ENCODE measurements at regions not wholly inside any gene's neighbourhood (a gene's known extent, or its start where the extent isn't known, plus 50 kb on each side); places are given as distances from the start of the nearest gene placed in this dataset.

GRCh38 chr19:28049875-28050274 lies 1163.1 kb downstream of the UQCRFS1 start:
- DNase-seq (ENCODE audit: insufficient read length, low spot score), result no peak
- no peak for TF ChIP-seq TAF1 (IDR thresholded peaks at IDR 0.05; ENCODE audit: low read depth, low read length)
- no peak for TF ChIP-seq POU2F2 (IDR thresholded peaks at IDR 0.05; ENCODE audit: low read depth, low read length)
- no peak for TF ChIP-seq POLR2AphosphoS5 (IDR thresholded peaks at IDR 0.05; ENCODE audit: low read depth, low read length)
- TF ChIP-seq PAX5 (IDR thresholded peaks at IDR 0.05; ENCODE audit: insufficient read depth, low read length, severe bottlenecking), result no peak
- TF ChIP-seq SPI1 (IDR thresholded peaks at IDR 0.05; ENCODE audit: low read depth, low read length), result no peak
- TF ChIP-seq POLR2A (IDR thresholded peaks at IDR 0.05; ENCODE audit: low read depth, low read length), result no peak
- FAIRE-seq, result no peak

- TF ChIP-seq POLR2A (IDR thresholded peaks at IDR 0.05; ENCODE audit: low read depth, low read length), result no peak
- FAIRE-seq (no peak), DNase-seq (ENCODE audit: insufficient read length, low spot score) (no peak)
Measured at GRCh38 chr19:28046932-28047331, 1166.0 kb downstream of the UQCRFS1 start.

- DNase-seq (ENCODE audit: insufficient read length, low spot score), result no peak
- TF ChIP-seq SPI1 (IDR thresholded peaks at IDR 0.05; ENCODE audit: low read depth, low read length) (no peak), TAF1 (IDR thresholded peaks at IDR 0.05; ENCODE audit: low read depth, low read length) (no peak), POU2F2 (IDR thresholded peaks at IDR 0.05; ENCODE audit: low read depth, low read length) (no peak)
- FAIRE-seq, result no peak
Measured at GRCh38 chr19:28045621-28046020, 1167.3 kb downstream of the UQCRFS1 start.

DNA sequence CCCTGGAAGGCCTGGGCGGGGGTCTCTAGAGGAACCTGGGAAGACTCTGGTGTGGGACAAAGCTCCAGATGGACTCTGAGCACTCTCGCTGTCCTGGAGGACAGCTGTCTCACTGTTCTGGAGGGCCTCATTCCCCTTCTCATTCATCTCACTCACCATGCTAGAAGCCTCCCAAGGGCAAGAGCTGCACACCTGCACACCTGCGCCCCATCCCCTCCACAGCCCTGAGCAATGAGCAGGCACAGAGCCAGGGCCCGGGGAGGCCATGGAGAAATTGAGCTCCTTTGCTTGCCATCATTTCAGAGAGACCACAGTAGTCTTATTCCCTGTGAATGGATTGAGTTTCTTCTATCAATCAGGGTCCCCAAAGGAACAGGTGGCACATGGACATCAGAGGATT lies 1168.5 kb downstream of the UQCRFS1 start:
- TF ChIP-seq PAX5 (IDR thresholded peaks at IDR 0.05; ENCODE audit: insufficient read depth, low read length, severe bottlenecking) (no peak), SPI1 (IDR thresholded peaks at IDR 0.05; ENCODE audit: low read depth, low read length) (no peak), POLR2AphosphoS5 (IDR thresholded peaks at IDR 0.05; ENCODE audit: low read depth, low read length) (no peak), POLR2A (IDR thresholded peaks at IDR 0.05; ENCODE audit: low read depth, low read length) (no peak), TAF1 (IDR thresholded peaks at IDR 0.05; ENCODE audit: low read depth, low read length) (no peak), POU2F2 (IDR thresholded peaks at IDR 0.05; ENCODE audit: low read depth, low read length) (no peak)

DNA sequence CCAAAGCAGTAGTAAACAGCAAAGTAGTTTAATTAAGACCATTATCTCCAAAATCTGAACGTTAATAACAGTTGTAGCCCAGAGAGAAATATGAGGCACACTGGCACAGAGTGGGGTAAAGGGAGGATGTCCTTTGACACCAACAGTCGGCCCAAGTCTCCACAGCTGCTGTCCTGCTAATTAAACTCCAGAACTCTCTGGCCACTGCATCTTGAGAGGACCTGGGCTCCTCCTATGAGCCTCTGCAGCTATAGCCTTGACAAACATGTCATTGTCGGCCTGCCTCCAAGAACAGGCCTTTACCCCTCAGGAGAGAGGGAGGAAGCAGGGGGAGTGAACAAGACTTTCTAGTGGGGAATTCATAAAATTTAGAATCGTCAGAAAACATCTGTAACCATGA lies 1170.4 kb downstream of the UQCRFS1 start:
- TF ChIP-seq PAX5 (IDR thresholded peaks at IDR 0.05; ENCODE audit: insufficient read depth, low read length, severe bottlenecking) (no peak), TAF1 (IDR thresholded peaks at IDR 0.05; ENCODE audit: low read depth, low read length) (no peak), POLR2AphosphoS5 (IDR thresholded peaks at IDR 0.05; ENCODE audit: low read depth, low read length) (no peak), SPI1 (IDR thresholded peaks at IDR 0.05; ENCODE audit: low read depth, low read length) (no peak), POLR2A (IDR thresholded peaks at IDR 0.05; ENCODE audit: low read depth, low read length) (no peak), POU2F2 (IDR thresholded peaks at IDR 0.05; ENCODE audit: low read depth, low read length) (no peak)
- no peak for DNase-seq (ENCODE audit: insufficient read length, low spot score)
- FAIRE-seq, result no peak

More for the DNA sequence above, 1168.5 kb downstream of the UQCRFS1 start:
- DNase-seq (ENCODE audit: insufficient read length, low spot score), result no peak
- FAIRE-seq, result no peak

DNA sequence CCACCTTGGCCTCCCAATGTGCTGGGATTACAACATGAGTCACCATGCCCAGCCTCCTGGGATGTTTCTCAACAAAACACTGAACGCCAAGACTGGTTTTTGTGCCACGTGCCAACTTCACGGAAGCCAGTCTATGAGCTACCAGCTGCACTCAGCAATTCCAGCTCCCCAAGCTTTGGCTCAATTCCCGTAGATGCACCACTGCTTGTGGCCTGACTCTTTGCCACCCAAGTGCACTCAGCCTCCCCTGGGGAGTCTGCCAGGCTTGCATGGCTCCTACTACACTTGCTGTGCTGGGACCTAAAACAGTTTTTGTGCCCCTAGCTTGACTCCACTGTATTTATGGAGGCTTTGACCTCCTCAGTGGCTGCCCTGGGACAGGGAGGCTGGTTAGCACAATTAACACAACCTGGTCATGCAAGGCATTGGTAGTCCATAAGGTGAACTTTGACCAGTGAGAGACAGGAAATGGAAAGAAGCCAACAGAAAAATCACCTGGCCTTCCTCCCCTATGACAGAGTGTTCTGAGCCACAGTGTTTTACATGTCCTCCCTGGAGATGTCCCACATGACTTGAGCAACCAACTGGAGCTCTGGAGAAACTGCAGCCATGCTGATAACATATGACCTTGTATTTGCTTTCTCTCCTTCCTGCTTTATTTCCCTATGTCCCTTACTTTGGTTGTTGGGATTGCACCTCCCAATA lies 1173.1 kb downstream of the UQCRFS1 start:
- TF ChIP-seq POLR2AphosphoS5 (IDR thresholded peaks at IDR 0.05; ENCODE audit: low read depth, low read length), result no peak
- TF ChIP-seq SPI1 (IDR thresholded peaks at IDR 0.05; ENCODE audit: low read depth, low read length), result no peak
- no peak for TF ChIP-seq TAF1 (IDR thresholded peaks at IDR 0.05; ENCODE audit: low read depth, low read length)
- TF ChIP-seq POU2F2 (IDR thresholded peaks at IDR 0.05; ENCODE audit: low read depth, low read length), result no peak
- TF ChIP-seq POLR2A (IDR thresholded peaks at IDR 0.05; ENCODE audit: low read depth, low read length), result no peak
- TF ChIP-seq PAX5 (IDR thresholded peaks at IDR 0.05; ENCODE audit: insufficient read depth, low read length, severe bottlenecking), result no peak
- FAIRE-seq, result no peak
- no peak for DNase-seq (ENCODE audit: insufficient read length, low spot score)

- DNase-seq (ENCODE audit: insufficient read length, low spot score) (no peak), FAIRE-seq (no peak)
- TF ChIP-seq POLR2A (IDR thresholded peaks at IDR 0.05; ENCODE audit: low read depth, low read length), result no peak
- TF ChIP-seq POU2F2 (IDR thresholded peaks at IDR 0.05; ENCODE audit: low read depth, low read length), result no peak
- no peak for TF ChIP-seq PAX5 (IDR thresholded peaks at IDR 0.05; ENCODE audit: insufficient read depth, low read length, severe bottlenecking)
- no peak for TF ChIP-seq SPI1 (IDR thresholded peaks at IDR 0.05; ENCODE audit: low read depth, low read length)
Measured at GRCh38 chr19:28037186-28037585, 1175.8 kb downstream of the UQCRFS1 start.

DNA sequence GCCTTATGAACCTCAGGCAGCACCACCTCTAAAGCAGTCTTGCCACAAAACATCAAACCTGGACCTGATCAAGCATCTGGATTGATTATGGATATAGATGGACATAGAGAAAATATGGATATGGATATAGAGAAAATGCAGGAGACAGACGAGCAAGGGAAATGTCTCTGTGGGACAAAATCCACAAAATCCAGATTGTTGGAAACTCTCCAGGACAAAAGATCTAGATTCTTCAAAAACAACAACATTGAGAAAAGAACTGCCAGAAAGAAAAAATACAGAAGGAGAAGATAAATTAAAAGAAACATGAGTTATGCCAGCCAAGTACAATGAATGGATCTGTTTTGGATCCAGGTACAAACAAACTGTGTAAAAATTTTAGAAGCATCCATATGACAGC lies 1176.5 kb downstream of the UQCRFS1 start:
- TF ChIP-seq PAX5 (IDR thresholded peaks at IDR 0.05; ENCODE audit: insufficient read depth, low read length, severe bottlenecking) (no peak), POU2F2 (IDR thresholded peaks at IDR 0.05; ENCODE audit: low read depth, low read length) (no peak), POLR2AphosphoS5 (IDR thresholded peaks at IDR 0.05; ENCODE audit: low read depth, low read length) (no peak)
- DNase-seq (ENCODE audit: insufficient read length, low spot score) (no peak), FAIRE-seq (no peak)

DNA sequence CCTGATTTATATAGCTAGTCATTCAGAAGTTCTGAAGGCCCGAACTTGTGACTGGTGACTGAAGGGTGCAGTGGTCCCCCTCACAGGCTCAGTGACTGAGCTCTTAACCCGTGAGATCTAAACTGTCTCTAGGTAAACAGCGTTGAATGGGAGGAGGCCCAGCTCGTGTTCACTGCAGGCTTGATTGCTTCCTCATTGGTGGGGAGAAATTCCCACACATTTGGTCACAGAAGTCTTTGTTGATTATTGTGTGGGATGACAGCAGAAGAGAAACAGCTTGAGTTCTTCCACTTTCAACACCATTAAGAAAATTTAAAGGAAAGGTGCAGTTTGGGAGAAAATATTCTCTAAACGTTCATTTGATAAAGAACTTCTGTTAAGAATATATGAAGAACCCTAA lies 1178.0 kb downstream of the UQCRFS1 start:
- no peak for DNase-seq (ENCODE audit: insufficient read length, low spot score)
- TF ChIP-seq SPI1 (IDR thresholded peaks at IDR 0.05; ENCODE audit: low read depth, low read length) (no peak), PAX5 (IDR thresholded peaks at IDR 0.05; ENCODE audit: insufficient read depth, low read length, severe bottlenecking) (no peak)
- no peak for FAIRE-seq

- no peak for FAIRE-seq
- no peak for DNase-seq (ENCODE audit: insufficient read length, low spot score)
- TF ChIP-seq POU2F2 (IDR thresholded peaks at IDR 0.05; ENCODE audit: low read depth, low read length) (no peak), PAX5 (IDR thresholded peaks at IDR 0.05; ENCODE audit: insufficient read depth, low read length, severe bottlenecking) (no peak), POLR2AphosphoS5 (IDR thresholded peaks at IDR 0.05; ENCODE audit: low read depth, low read length) (no peak), TAF1 (IDR thresholded peaks at IDR 0.05; ENCODE audit: low read depth, low read length) (no peak), SPI1 (IDR thresholded peaks at IDR 0.05; ENCODE audit: low read depth, low read length) (no peak), POLR2A (IDR thresholded peaks at IDR 0.05; ENCODE audit: low read depth, low read length) (no peak)
Measured at GRCh38 chr19:28028881-28029444, 1184.0 kb downstream of the UQCRFS1 start.

Data from GM12891 (cell line).